Spleen (tissue), 11 donors: ENCODE measurements at regions not wholly inside any gene's neighbourhood (a gene's known extent, or its start where the extent isn't known, plus 50 kb on each side); places are given as distances from the start of the nearest gene placed in this dataset.
"Not testable (repeated sequence)": the region's sequence is repeated elsewhere in the genome, so short reads cannot be mapped to it uniquely, and the experiment has no call there.

Experiments used
- DNase-seq: peaks from one replicate; pipeline ENCODE4 v3.0.0-alpha.2; 2020
- H3K27ac ChIP-seq, 8 donors: fragments of 200-600 bp; sonication (generic) in 7 of 8; 1 replicate in 4 of 8; 2 replicates in 4 of 8; pipeline versions ENCODE4 v1.5.0 to v1.8.0; 2016 to 2021; ENCODE audit warnings: inconsistent platforms in 4 of 8, mild to moderate bottlenecking in 4 of 8, moderate library complexity in 1 of 8
- H3K27me3 ChIP-seq, 7 donors: fragments of 200-600 bp; sonication (generic) in 6 of 7; replicated peaks in 1 of 7; 1 replicate in 4 of 7; 2 replicates in 3 of 7; pipeline versions ENCODE4 v1.5.0 to v1.8.0; 2016 to 2021; ENCODE audit warnings: inconsistent platforms in 3 of 7, mild to moderate bottlenecking in 1 of 7
- H3K36me3 ChIP-seq, 6 donors: fragments of 200-600 bp; sonication (generic) in 5 of 6; 1 replicate in 4 of 6; 2 replicates in 2 of 6; pipeline versions ENCODE4 v1.5.0 to v1.8.0; 2016 to 2021; ENCODE audit warnings: inconsistent platforms in 2 of 6
- H3K4me1 ChIP-seq, 6 donors: fragments of 200-600 bp; sonication (generic) in 5 of 6; 1 replicate in 3 of 6; 2 replicates in 3 of 6; pipeline versions ENCODE4 v1.5.0 to v1.8.0; 2016 to 2021; ENCODE audit warnings: inconsistent platforms in 3 of 6
- H3K4me3 ChIP-seq, 8 donors: fragments of 200-600 bp; sonication (generic) in 7 of 8; 1 replicate in 4 of 8; 2 replicates in 4 of 8; pipeline versions ENCODE4 v1.5.0 to v1.8.0; 2016 to 2021; ENCODE audit warnings: inconsistent platforms in 4 of 8, mild to moderate bottlenecking in 4 of 8, moderate library complexity in 2 of 8
- H3K9me3 ChIP-seq, 8 donors: fragments of 200-600 bp; sonication (generic) in 7 of 8; 1 replicate in 4 of 8; 2 replicates in 4 of 8; pipeline versions ENCODE4 v1.5.0 to v1.8.0; 2016 to 2021; ENCODE audit warnings: inconsistent platforms in 4 of 8
- POLR2A ChIP-seq, 3 donors: fragments of 450-650 bp; IDR thresholded peaks; one replicate each; pipeline ENCODE4 v1.5.1; 2017; ENCODE audit warnings: antibody characterized with exemption in 3 of 3, mild to moderate bottlenecking in 1 of 3
- POLR2AphosphoS5 ChIP-seq, 3 donors: sonication (generic); formaldehyde crosslinking; IDR thresholded peaks; one replicate each; pipeline ENCODE4 v1.5.1; 2017; ENCODE audit warnings: antibody characterized with exemption in 3 of 3
- WGBS, 5 donors: extraction: QIAGEN DNeasy Blood & Tissue Kit in 3 of 5; methylation state at CpG; one replicate each; pipeline versions ENCODE4 v1.1.5 to v1.1.7; 2013 to 2018; 5-methylcytosine and 5-hydroxymethylcytosine counted together
- intact Hi-C: fragments of 100-400 bp; cut with DNase I; formaldehyde crosslinking; loops from one replicate; pipeline ENCODE4 v1.15.0; 2023; ENCODE audit warnings: low total_unique reads
- TF ChIP-seq, protein P1 (sequence below), 11 experiments: fragments of 200-600 bp in 7 of 11; fragments of 450-650 bp in 4 of 11; sonication (generic) in 4 of 11; IDR thresholded peaks in 8 of 11; conservative IDR thresholded peaks in 3 of 11; 1 replicate in 7 of 11; 2 replicates in 4 of 11; pipeline versions ENCODE4 v1.4.0 to v1.8.0; 2016 to 2021; ENCODE audit warnings: antibody characterized with exemption in 11 of 11, inconsistent platforms in 4 of 11, mild to moderate bottlenecking in 1 of 11
- donor health status: healthy with polysubstance abuse.
- donor health status: DM: no; HTN: no; CAD: no; lungs with moderate emphysema.
- donor health status: DM: no; HTN: no; CAD: no.
- donor health status: Bipolar disorder and iron deficiency.
- donor health status: healthy.
- donor health status: DM: no; HTN: no; CAD: no.
- donor health status: DM: yes; HTN: yes; CAD: no.

DNA sequence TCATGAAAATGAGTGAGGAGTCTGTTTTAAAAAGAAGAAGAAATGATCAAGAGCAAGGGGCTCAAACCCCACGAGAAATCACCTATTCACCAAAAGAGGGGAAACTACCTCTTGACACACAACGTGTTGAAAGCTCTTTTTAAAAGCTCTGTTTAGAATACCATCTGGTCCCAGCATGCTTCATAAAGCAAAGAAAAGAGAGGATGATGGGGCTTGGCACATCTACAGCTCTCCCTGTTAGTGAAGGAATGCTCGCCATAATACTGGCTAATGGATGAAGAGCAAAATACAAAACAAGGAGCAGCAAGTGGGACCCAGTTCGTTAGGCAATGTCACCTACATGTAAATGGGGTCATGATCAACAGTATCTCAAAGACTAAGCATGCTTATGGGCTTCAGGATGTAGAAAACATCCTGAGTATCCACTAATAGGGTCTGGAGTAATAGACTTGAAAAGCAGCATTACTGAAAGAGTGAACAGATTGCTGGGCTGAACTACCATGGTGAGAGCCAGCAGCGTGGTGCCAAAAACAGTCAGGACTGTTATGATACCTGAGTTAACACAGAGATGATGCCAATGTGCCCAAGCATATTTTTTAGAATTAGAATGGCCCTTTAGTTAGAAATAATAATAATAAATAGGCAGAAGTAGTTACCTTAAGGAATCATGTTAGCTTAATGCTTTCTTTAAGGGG, 159.7 kb upstream of the POU1F1 start:
- Histone ChIP-seq H3K9me3 (no peaks in the 10 kb centered on the region), H3K4me3 (no peak overlapping the region), H3K4me1 (no peaks in the 10 kb centered on the region), H3K36me3 (no peaks in the 10 kb centered on the region), H3K27me3 (no peaks in the 10 kb centered on the region), H3K27ac (no peak overlapping the region)
- intact Hi-C loops, result no loop called here
- DNase-seq, result no peak
- TF ChIP-seq, protein P1, sequence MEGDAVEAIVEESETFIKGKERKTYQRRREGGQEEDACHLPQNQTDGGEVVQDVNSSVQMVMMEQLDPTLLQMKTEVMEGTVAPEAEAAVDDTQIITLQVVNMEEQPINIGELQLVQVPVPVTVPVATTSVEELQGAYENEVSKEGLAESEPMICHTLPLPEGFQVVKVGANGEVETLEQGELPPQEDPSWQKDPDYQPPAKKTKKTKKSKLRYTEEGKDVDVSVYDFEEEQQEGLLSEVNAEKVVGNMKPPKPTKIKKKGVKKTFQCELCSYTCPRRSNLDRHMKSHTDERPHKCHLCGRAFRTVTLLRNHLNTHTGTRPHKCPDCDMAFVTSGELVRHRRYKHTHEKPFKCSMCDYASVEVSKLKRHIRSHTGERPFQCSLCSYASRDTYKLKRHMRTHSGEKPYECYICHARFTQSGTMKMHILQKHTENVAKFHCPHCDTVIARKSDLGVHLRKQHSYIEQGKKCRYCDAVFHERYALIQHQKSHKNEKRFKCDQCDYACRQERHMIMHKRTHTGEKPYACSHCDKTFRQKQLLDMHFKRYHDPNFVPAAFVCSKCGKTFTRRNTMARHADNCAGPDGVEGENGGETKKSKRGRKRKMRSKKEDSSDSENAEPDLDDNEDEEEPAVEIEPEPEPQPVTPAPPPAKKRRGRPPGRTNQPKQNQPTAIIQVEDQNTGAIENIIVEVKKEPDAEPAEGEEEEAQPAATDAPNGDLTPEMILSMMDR (IDR thresholded peaks at IDR 0.05 in 8 of 11, conservative IDR thresholded peaks at IDR 0.05 in 3 of 11), result no peak
- TF ChIP-seq POLR2A (IDR thresholded peaks at IDR 0.05) (no peak), POLR2AphosphoS5 (IDR thresholded peaks at IDR 0.05) (no peak)
- 34 to 43% (median 41%) methylated on average over 5 of the region's 5 CpGs for WGBS, 5 donors

DNA sequence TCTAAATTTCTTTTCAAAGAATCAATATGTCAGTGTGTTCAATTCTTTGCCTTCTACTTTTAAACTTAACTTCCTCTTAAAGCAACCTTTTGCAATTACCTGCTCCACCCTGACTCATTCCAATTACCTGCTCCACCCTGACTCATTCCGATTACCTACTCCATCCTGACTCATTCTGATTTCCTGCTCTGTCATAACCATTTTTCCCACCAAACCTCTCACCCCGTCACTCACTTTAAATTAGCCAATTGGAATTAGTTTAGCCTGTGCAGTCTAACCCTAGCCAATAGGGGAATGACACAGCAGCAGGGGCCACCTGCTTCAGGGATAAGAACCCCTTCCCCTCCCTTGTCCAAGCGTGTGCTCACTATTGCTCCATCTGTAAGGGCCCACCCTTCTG, 157.1 kb upstream of the POU1F1 start:
- H3K36me3 ChIP-seq, H3K4me1 ChIP-seq, intact Hi-C loops, H3K9me3 ChIP-seq, DNase-seq, H3K27ac ChIP-seq, H3K4me3 ChIP-seq, H3K27me3 ChIP-seq: not testable (repeated sequence)
- WGBS, 5 donors, result 49 to 68% (median 63%) methylated on average over 3 of the region's 3 CpGs

DNA sequence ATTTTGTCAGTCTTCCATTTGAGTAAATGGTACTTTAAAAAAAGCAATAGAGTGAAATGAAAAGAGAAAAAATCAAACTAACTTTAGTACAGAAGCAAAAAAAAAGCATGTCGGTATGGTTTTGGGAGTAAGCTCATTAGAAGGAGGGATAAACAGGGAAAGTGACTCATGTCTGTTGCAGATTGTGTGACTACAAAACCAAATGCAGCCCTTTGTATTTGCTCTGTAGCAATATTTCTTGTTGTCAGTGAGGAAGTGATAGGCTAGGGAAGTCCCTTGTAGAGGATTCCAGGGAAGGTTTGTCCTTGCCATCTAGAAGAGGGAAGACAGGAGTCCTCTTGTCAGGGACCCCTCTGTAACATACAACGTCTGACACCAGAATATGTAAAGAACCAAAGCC, 150.5 kb upstream of the POU1F1 start:
- TF ChIP-seq, protein P1 (IDR thresholded peaks at IDR 0.05 in 8 of 11, conservative IDR thresholded peaks at IDR 0.05 in 3 of 11), result no peak
- no peak for TF ChIP-seq POLR2A (IDR thresholded peaks at IDR 0.05)
- no peak for TF ChIP-seq POLR2AphosphoS5 (IDR thresholded peaks at IDR 0.05)
- H3K27me3 ChIP-seq, result no peaks in the 10 kb centered on the region
- H3K27ac ChIP-seq, result no peak overlapping the region
- no peak overlapping the region for H3K4me3 ChIP-seq
- intact Hi-C loops, result no loop called here
- H3K9me3 ChIP-seq, result no peaks in the 10 kb centered on the region
- 74 to 88% (median 77%) methylated on average over 2 of the region's 2 CpGs for WGBS, 5 donors
- H3K4me1 ChIP-seq, result no peaks in the 10 kb centered on the region
- DNase-seq, result no peak
- no peaks in the 10 kb centered on the region for H3K36me3 ChIP-seq

DNA sequence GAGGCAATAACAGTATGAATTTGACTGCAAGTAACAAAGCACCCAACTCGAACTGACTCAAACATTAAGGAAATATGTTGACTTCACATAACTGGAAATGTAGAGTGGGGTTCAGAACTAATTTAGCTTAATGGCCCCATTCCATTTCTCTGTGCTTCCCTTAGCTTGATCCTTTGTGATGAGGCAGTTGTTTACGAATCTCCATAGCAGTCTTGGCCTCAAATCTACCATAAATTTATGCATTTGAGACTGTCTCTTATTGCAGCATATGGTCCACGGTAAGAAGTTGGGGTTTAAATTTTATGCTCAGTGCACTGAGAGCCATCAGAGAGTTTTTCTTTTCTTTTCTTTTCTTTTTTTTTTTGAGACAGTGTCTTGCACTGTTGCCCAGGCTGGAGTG, 148.7 kb upstream of the POU1F1 start:
- Histone ChIP-seq H3K4me1 (no peaks in the 10 kb centered on the region), H3K27ac (no peak overlapping the region), H3K27me3 (no peaks in the 10 kb centered on the region), H3K4me3 (no peak overlapping the region), H3K36me3 (no peaks in the 10 kb centered on the region), H3K9me3 (no peaks in the 10 kb centered on the region)
- intact Hi-C loops, result no loop called here
- DNase-seq, result no peak
- 72 to 90% (median 85%) methylated on average over 3 of the region's 3 CpGs for WGBS, 5 donors
- no peak for TF ChIP-seq POLR2A (IDR thresholded peaks at IDR 0.05)
- TF ChIP-seq, protein P1 (IDR thresholded peaks at IDR 0.05 in 8 of 11, conservative IDR thresholded peaks at IDR 0.05 in 3 of 11), result no peak
- no peak for TF ChIP-seq POLR2AphosphoS5 (IDR thresholded peaks at IDR 0.05)

DNA sequence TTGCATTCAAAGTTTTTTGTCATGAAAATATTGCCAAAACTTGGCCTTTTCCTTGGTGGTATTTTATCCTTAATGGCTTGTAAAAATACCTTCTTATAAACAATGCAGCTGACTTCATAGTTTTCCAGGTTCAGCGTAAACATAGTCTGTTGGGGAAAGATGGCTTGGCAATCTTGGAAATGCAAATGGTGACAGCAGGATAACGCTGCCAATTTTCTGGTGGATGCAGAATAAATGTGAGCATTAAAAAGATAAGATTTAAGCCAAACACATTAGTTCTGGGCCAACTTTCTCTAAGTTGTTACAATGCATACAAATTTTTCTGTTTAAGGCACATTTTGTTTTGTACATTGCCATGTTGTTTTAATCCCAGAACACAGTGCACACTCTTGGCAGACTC, 147.0 kb upstream of the POU1F1 start:
- no peak for DNase-seq
- Histone ChIP-seq H3K36me3 (no peaks in the 10 kb centered on the region), H3K9me3 (no peaks in the 10 kb centered on the region), H3K27ac (no peak overlapping the region), H3K4me1 (no peaks in the 10 kb centered on the region), H3K27me3 (no peaks in the 10 kb centered on the region), H3K4me3 (no peak overlapping the region)
- intact Hi-C loops, result no loop called here
- WGBS, 5 donors, result 80 to 90% (median 86%) methylated on average over 2 of the region's 2 CpGs
- TF ChIP-seq POLR2A (IDR thresholded peaks at IDR 0.05) (no peak), POLR2AphosphoS5 (IDR thresholded peaks at IDR 0.05) (no peak)
- TF ChIP-seq, protein P1 (IDR thresholded peaks at IDR 0.05 in 8 of 11, conservative IDR thresholded peaks at IDR 0.05 in 3 of 11), result no peak
